ENCODE measurements at regions not wholly inside any gene's neighbourhood (a gene's known extent, or its start where the extent isn't known, plus 50 kb on each side); places are given as distances from the start of the nearest gene placed in this dataset.

DNA sequence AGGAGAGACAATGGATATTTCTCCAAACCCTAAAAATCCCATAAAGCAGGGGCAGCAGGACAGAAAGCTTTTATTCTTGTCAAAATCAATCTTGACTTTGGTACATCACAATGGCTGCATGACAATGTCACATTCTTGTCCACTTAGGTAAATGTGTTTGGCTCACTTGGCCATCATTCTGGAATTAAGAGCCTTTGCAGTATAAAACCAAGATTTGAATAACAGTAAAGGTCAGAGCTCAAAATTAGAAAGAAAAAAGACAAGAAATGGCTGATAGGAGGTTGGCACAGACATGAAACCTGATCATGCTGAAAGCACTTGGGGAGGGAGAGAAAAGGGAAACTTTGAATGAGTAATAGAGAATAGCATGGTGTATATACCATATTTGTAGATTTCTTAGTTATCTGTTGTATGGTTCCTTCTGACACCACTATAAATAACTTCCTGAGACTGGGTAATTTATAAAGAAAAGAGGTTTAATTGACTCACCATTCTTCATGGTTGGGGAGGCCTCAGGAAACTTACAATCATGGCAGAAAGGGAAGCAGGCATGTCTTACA is 158.5 kb upstream of the SGO1 start:
- DNase-seq (ENCODE audit: low read depth), result no peak
- TF ChIP-seq, protein P1, sequence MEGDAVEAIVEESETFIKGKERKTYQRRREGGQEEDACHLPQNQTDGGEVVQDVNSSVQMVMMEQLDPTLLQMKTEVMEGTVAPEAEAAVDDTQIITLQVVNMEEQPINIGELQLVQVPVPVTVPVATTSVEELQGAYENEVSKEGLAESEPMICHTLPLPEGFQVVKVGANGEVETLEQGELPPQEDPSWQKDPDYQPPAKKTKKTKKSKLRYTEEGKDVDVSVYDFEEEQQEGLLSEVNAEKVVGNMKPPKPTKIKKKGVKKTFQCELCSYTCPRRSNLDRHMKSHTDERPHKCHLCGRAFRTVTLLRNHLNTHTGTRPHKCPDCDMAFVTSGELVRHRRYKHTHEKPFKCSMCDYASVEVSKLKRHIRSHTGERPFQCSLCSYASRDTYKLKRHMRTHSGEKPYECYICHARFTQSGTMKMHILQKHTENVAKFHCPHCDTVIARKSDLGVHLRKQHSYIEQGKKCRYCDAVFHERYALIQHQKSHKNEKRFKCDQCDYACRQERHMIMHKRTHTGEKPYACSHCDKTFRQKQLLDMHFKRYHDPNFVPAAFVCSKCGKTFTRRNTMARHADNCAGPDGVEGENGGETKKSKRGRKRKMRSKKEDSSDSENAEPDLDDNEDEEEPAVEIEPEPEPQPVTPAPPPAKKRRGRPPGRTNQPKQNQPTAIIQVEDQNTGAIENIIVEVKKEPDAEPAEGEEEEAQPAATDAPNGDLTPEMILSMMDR (IDR thresholded peaks at IDR 0.05; ENCODE audit: insufficient read depth, low read length, poor library complexity, severe bottlenecking), result no peak
- no peaks in the 10 kb centered on the region for H3K36me3 ChIP-seq (ENCODE audit: control insufficient read depth, insufficient read depth, low read length)
- no peaks in the 10 kb centered on the region for H3K27me3 ChIP-seq (ENCODE audit: control insufficient read depth, insufficient read depth, low read length)
- no peak overlapping the region for H3K4me3 ChIP-seq (ENCODE audit: low read depth, low read length)

DNA sequence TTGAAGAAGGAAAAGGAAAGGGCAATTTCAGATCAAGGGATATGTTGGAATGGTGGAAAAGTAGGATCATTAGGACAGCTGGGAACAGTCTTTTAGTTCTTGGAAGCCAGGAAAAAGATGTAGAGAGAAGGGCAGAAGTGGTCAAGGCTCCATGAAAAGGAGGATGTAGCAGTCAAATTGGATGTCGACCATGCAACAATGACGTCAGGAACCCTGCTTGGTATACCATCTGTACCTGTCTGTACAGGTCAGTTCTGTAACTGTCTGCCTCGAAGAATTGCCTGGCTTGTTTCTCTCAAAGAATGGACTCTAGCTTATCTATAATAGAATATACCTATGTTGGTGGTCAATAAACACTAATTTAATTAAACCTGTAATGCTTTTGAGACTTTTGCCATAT is 157.8 kb upstream of the SGO1 start:
- no peak for DNase-seq (ENCODE audit: low read depth)
- no peak overlapping the region for H3K4me3 ChIP-seq (ENCODE audit: low read depth, low read length)
- TF ChIP-seq, protein P1 (IDR thresholded peaks at IDR 0.05; ENCODE audit: insufficient read depth, low read length, poor library complexity, severe bottlenecking), result no peak
- H3K27me3 ChIP-seq (ENCODE audit: control insufficient read depth, insufficient read depth, low read length), result no peaks in the 10 kb centered on the region
- no peaks in the 10 kb centered on the region for H3K36me3 ChIP-seq (ENCODE audit: control insufficient read depth, insufficient read depth, low read length)

DNA sequence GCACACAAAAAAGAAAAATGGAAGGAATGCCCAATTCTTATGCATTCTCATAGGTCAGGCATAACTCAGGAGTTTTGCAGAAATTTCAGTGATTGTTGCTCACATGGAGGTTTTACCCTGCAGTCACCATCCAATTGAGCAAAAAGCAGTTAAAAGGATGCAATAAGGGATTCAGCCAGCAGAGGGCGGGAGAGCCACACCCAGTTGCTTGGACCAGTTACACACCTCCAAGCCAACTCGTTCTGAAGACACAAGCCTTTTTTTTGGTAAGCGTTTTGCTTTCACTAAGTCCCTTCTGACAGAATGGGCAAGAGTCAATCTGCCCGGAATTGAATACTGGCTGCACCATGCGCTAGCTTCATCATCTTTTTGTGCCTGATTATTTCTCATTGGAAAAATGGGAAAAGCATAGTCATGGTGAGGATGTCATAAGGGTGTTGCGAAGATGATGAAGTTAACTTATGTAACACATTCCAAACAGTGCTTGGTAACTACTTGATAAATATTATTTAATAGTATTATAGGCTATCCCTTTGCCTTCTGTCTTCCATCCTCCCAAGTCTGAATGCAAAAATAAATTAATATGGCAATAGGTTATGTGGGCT is 154.4 kb upstream of the SGO1 start:
- Histone ChIP-seq H3K27me3 (ENCODE audit: control insufficient read depth, insufficient read depth, low read length) (no peaks in the 10 kb centered on the region), H3K4me3 (ENCODE audit: low read depth, low read length) (no peak overlapping the region), H3K36me3 (ENCODE audit: control insufficient read depth, insufficient read depth, low read length) (no peaks in the 10 kb centered on the region)
- DNase-seq (ENCODE audit: low read depth), result peak; percentile 16
- TF ChIP-seq, protein P1 (IDR thresholded peaks at IDR 0.05; ENCODE audit: insufficient read depth, low read length, poor library complexity, severe bottlenecking), result peak; percentile 93

DNA sequence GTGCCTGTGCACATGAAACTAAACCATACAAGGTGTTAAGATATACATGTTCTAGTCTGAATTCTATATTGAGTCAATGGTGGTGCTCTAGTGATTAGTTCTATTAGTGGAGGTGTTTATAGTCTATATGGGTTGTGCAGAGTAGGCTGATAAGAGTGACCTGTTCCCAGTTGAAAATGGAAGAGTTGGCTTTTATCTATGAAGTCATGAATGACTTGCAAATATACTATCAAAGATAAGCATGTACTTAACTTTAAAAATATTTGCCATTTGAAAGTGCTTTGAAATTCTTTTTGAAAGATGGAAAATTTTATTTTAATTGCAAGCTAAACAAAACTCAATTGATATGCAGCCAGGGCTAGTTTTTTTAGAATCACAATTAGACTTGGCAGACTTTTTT is 150.6 kb upstream of the SGO1 start:
- no peak for DNase-seq (ENCODE audit: low read depth)
- no peaks in the 10 kb centered on the region for H3K36me3 ChIP-seq (ENCODE audit: control insufficient read depth, insufficient read depth, low read length)
- H3K27me3 ChIP-seq (ENCODE audit: control insufficient read depth, insufficient read depth, low read length), result no peaks in the 10 kb centered on the region
- H3K4me3 ChIP-seq (ENCODE audit: low read depth, low read length), result no peak overlapping the region
- TF ChIP-seq, protein P1 (IDR thresholded peaks at IDR 0.05; ENCODE audit: insufficient read depth, low read length, poor library complexity, severe bottlenecking), result no peak

DNA sequence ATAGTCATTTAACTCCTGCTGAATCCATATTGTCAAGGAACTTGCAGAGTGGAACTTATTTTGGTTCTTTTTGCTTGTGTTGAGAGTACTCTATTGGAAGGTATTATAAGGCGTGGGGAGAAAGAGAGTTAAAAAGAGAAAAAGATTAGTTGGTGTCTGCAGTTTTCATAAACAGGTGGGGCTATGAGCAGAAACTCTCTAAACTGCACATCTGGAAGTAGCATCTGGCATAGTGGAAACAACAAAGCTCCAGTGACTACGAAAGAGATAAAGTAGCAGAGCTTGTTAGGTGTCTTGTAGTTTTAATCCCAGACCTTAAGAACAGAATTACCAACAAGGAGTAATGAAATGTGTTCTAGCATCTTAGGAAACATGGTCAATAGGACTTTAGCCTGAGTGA is 148.8 kb upstream of the SGO1 start:
- Histone ChIP-seq H3K36me3 (ENCODE audit: control insufficient read depth, insufficient read depth, low read length) (no peaks in the 10 kb centered on the region), H3K27me3 (ENCODE audit: control insufficient read depth, insufficient read depth, low read length) (no peaks in the 10 kb centered on the region), H3K4me3 (ENCODE audit: low read depth, low read length) (no peak overlapping the region)
- no peak for DNase-seq (ENCODE audit: low read depth)
- TF ChIP-seq, protein P1 (IDR thresholded peaks at IDR 0.05; ENCODE audit: insufficient read depth, low read length, poor library complexity, severe bottlenecking), result no peak

DNA sequence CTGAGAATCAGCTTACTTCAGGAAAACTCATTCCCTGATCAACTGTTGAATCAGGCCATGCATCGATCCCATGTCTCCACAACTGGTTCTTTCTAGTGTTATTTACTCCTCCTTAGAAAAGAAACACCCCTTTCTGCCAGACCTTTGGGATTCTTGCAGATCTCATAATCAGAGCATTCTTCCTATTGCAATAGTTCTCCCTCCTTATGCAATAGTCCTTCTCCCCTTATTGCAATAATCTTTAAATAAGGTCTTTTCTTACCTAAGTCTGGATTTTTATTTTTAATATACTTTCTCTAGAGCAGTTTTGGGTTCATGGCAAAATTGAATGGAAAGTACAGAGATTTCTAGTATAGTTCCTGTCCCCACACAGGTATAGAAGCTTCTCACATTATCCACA is 141.9 kb upstream of the SGO1 start:
- DNase-seq (ENCODE audit: low read depth), result no peak
- TF ChIP-seq, protein P1 (IDR thresholded peaks at IDR 0.05; ENCODE audit: insufficient read depth, low read length, poor library complexity, severe bottlenecking), result no peak

More for the DNA sequence above, 141.9 kb upstream of the SGO1 start:
- Histone ChIP-seq H3K27me3 (ENCODE audit: control insufficient read depth, insufficient read depth, low read length) (no peaks in the 10 kb centered on the region), H3K36me3 (ENCODE audit: control insufficient read depth, insufficient read depth, low read length) (no peaks in the 10 kb centered on the region), H3K4me3 (ENCODE audit: low read depth, low read length) (no peak overlapping the region)
